Heart left ventricle (tissue), 16 donors: ENCODE measurements at regions not wholly inside any gene's neighbourhood (a gene's known extent, or its start where the extent isn't known, plus 50 kb on each side); places are given as distances from the start of the nearest gene placed in this dataset.

ENCODE experiments used
- ATAC-seq, 4 donors: fragments of 200-7000 bp; cut with Tn5 transposase; one replicate each; pipeline ENCODE4 v1.9.1; 2020 to 2022; ENCODE audit warnings: moderate library complexity in 4 of 4, mild to moderate bottlenecking in 3 of 4, moderate number of reproducible peaks in 1 of 4
- DNase-seq, 5 donors: peaks; one replicate each; pipeline ENCODE4 v3.0.0-alpha.2; 2020
- H3K27ac ChIP-seq, 12 donors: fragments of 200-600 bp; sonication (generic) in 4 of 12; one replicate each; pipeline versions ENCODE4 v1.5.0 to v1.8.0; 2016 to 2022; ENCODE audit warnings: mild to moderate bottlenecking in 2 of 12
- H3K27me3 ChIP-seq, 9 donors: fragments of 200-600 bp; sonication (generic) in 2 of 9; one replicate each; pipeline versions ENCODE4 v1.5.1 to v1.8.0; 2016 to 2022; ENCODE audit warnings: mild to moderate bottlenecking in 3 of 9
- H3K36me3 ChIP-seq, 9 donors: fragments of 200-600 bp; sonication (generic) in 2 of 9; one replicate each; pipeline versions ENCODE4 v1.5.0 to v1.8.0; 2018 to 2022; ENCODE audit warnings: mild to moderate bottlenecking in 2 of 9
- H3K4me1 ChIP-seq, 12 donors: fragments of 200-600 bp; sonication (generic) in 4 of 12; one replicate each; pipeline versions ENCODE4 v1.5.0 to v1.8.0; 2016 to 2022; ENCODE audit warnings: mild to moderate bottlenecking in 3 of 12
- H3K4me3 ChIP-seq, 12 donors: fragments of 200-600 bp; sonication (generic) in 4 of 12; one replicate each; pipeline versions ENCODE4 v1.5.0 to v1.8.0; 2017 to 2022; ENCODE audit warnings: mild to moderate bottlenecking in 9 of 12, moderate library complexity in 4 of 12
- H3K9me3 ChIP-seq, 12 donors: fragments of 200-600 bp; sonication (generic) in 4 of 12; one replicate each; pipeline versions ENCODE4 v1.5.0 to v1.8.0; 2016 to 2022; ENCODE audit warnings: mild to moderate bottlenecking in 1 of 12
- POLR2A ChIP-seq, 2 donors: fragments of 450-650 bp; IDR thresholded peaks; one replicate each; pipeline ENCODE4 v1.6.1; 2017; ENCODE audit warnings: antibody characterized with exemption in 2 of 2, mild to moderate bottlenecking in 2 of 2, moderate library complexity in 2 of 2
- WGBS, 4 donors: extraction: QIAGEN DNeasy Blood & Tissue Kit in 2 of 4; methylation state at CpG; one replicate each; pipeline versions ENCODE4 v1.1.5 to v1.1.7; 2013 to 2018; 5-methylcytosine and 5-hydroxymethylcytosine counted together
- intact Hi-C, 10 donors: fragments of 100-400 bp; cut with DNase I; formaldehyde crosslinking; loops; one replicate each; pipeline versions ENCODE4 v1.11.1 to v1.14.2; 2022
- TF ChIP-seq, protein P1 (sequence below), 12 donors: fragments of 200-600 bp; sonication (generic) in 4 of 12; IDR thresholded peaks; one replicate each; pipeline versions ENCODE4 v1.5.0 to v1.8.0; 2018 to 2022; ENCODE audit warnings: antibody characterized with exemption in 12 of 12, mild to moderate bottlenecking in 5 of 12
- donor health status: ischemic (EF 13 %, LVEDD 7.1; RV severe dilation, severe dysfunction).
- donor health status: healthy with polysubstance abuse.
- donor health status: DM: no; HTN: yes; CAD: no.
- donor health status: DM: no; HTN: no; CAD: no.
- donor health status: ischemic (EF 25% LVEDD 6.9; RV normal size, moderate dysfunction).
- donor health status: ischemic (EF 25% LVEDD 5.7; RV mildly dilated, moderate dysfunction).
- donor health status: healthy.
- donor health status: DM: yes; HTN: yes; CAD: no.
- donor health status: ischemic (EF 35%, LVEDD 5.7; RV mildly dilated, moderate dysfunction).
- donor health status: nonischemic (EF 11% LVEDD 7.7; RV severe dilation, severe dysfunction).
- donor health status: DM: yes; HTN: yes; CAD: no.
- donor health status: PGD.
- donor health status: ischemic (EF 29% LVEDD 5.4; RV normal size, mild dysfunction).
- donor health status: nonischemic (EF 23%, LVEDD 6.1; RV moderate dilation, normal function).

GRCh38 chr22:26777156-26777801 is 119.9 kb downstream of the MIAT start:
- TF ChIP-seq, protein P1, sequence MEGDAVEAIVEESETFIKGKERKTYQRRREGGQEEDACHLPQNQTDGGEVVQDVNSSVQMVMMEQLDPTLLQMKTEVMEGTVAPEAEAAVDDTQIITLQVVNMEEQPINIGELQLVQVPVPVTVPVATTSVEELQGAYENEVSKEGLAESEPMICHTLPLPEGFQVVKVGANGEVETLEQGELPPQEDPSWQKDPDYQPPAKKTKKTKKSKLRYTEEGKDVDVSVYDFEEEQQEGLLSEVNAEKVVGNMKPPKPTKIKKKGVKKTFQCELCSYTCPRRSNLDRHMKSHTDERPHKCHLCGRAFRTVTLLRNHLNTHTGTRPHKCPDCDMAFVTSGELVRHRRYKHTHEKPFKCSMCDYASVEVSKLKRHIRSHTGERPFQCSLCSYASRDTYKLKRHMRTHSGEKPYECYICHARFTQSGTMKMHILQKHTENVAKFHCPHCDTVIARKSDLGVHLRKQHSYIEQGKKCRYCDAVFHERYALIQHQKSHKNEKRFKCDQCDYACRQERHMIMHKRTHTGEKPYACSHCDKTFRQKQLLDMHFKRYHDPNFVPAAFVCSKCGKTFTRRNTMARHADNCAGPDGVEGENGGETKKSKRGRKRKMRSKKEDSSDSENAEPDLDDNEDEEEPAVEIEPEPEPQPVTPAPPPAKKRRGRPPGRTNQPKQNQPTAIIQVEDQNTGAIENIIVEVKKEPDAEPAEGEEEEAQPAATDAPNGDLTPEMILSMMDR (IDR thresholded peaks at IDR 0.05), result no peak
- no peak for TF ChIP-seq POLR2A (IDR thresholded peaks at IDR 0.05)
- WGBS, 4 donors, result 51 to 60% (median 58%) methylated on average over 6 of the region's 6 CpGs
- Histone ChIP-seq H3K9me3 (peaks cover 0 to 16% (median 0%) of the 10 kb centered on the region in 12 donors), H3K36me3 (peaks cover 0 to 52% (median 21%) of the 10 kb centered on the region in 9 donors), H3K4me1 (peaks cover 0 to 17% (median 5%) of the 10 kb centered on the region in 12 donors), H3K4me3 (no peak overlapping the region), H3K27me3 (no peaks in the 10 kb centered on the region), H3K27ac (peak overlapping the region in 2 of 12 donors; percentile 15 to 58)
- peak; percentile 60 to 87 (median 80) for ATAC-seq
- DNase-seq, result no peak
- intact Hi-C loops, result no loop called here

DNA sequence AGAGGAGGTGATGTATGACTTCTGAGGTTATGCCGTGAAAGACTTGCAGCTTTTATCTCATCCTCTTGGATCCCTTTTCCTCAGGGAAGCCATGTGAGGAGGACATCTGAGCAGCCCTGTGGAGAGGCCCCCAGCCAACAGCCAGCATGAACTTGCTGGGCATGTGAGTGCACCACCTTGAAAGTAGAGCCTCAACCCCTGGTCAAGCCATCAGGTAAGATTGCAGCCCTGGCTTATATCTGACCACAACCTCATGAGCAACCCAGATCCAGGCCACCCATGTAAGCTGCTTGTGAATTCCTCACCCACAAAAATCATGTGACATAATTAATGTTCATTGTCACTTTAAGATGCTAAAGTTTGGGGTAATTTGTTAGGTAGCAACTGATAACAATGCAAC is 121.0 kb downstream of the MIAT start:
- H3K9me3 ChIP-seq, result peaks cover 0 to 16% (median 0%) of the 10 kb centered on the region in 12 donors
- no peak for TF ChIP-seq POLR2A (IDR thresholded peaks at IDR 0.05)
- TF ChIP-seq, protein P1 (IDR thresholded peaks at IDR 0.05), result no peak
- peaks cover 0 to 59% (median 21%) of the 10 kb centered on the region in 9 donors for H3K36me3 ChIP-seq
- H3K27me3 ChIP-seq, result no peaks in the 10 kb centered on the region
- no peak overlapping the region for H3K4me3 ChIP-seq
- intact Hi-C loops, result no loop called here
- WGBS, 4 donors, result 30 to 79% (median 69%) methylated on average over 1 of the region's 1 CpG
- ATAC-seq (no peak), DNase-seq (no peak)
- peaks cover 0 to 17% (median 5%) of the 10 kb centered on the region in 12 donors for H3K4me1 ChIP-seq
- no peak overlapping the region for H3K27ac ChIP-seq

DNA sequence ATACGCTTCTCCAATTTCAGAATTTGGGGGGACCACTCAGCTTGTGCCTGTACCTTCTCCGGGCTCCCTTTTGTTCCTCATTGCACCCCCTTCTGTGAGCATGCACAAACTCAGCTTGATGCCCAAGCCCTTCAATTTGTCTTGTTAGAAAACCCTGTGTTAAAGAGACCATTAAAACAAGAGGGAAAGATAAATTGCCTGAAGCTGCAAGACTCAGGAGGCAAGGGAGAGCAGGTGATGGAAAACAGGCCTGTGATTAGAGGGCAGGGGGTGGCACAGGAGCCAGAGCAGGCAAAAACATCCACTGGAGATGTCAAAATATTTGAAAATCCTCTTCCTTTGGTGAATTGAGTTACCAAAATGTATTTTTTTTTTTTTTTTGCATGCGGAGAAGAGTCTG is 121.7 kb downstream of the MIAT start:
- DNase-seq (no peak), ATAC-seq (no peak)
- no peaks in the 10 kb centered on the region for H3K27me3 ChIP-seq
- intact Hi-C loops, result no loop called here
- no peak for TF ChIP-seq POLR2A (IDR thresholded peaks at IDR 0.05)
- TF ChIP-seq, protein P1 (IDR thresholded peaks at IDR 0.05), result no peak
- H3K4me3 ChIP-seq, result no peak overlapping the region
- H3K27ac ChIP-seq, result no peak overlapping the region
- H3K4me1 ChIP-seq, result peaks cover 0 to 17% (median 5%) of the 10 kb centered on the region in 12 donors
- H3K9me3 ChIP-seq, result peaks cover 0 to 16% (median 0%) of the 10 kb centered on the region in 12 donors
- H3K36me3 ChIP-seq, result peaks cover 0 to 64% (median 21%) of the 10 kb centered on the region in 9 donors
- WGBS, 4 donors, result 76 to 87% (median 82%) methylated on average over 3 of the region's 3 CpGs

GRCh38 chr22:26779929-26780328 is 122.5 kb downstream of the MIAT start:
- H3K36me3 ChIP-seq, result peaks cover 0 to 58% (median 21%) of the 10 kb centered on the region in 9 donors
- WGBS, 4 donors, result 88 to 96% (median 95%) methylated on average over 3 of the region's 3 CpGs
- H3K27ac ChIP-seq, result no peak overlapping the region
- DNase-seq, result no peak
- H3K27me3 ChIP-seq, result no peaks in the 10 kb centered on the region
- TF ChIP-seq POLR2A (IDR thresholded peaks at IDR 0.05), result no peak
- TF ChIP-seq, protein P1 (IDR thresholded peaks at IDR 0.05), result no peak
- peaks cover 0 to 17% (median 5%) of the 10 kb centered on the region in 12 donors for H3K4me1 ChIP-seq
- no peak for ATAC-seq
- H3K4me3 ChIP-seq, result no peak overlapping the region
- intact Hi-C loops, result no loop called here
- peaks cover 0 to 16% (median 0%) of the 10 kb centered on the region in 12 donors for H3K9me3 ChIP-seq
